ENCODE measurements at regions not wholly inside any gene's neighbourhood (a gene's known extent, or its start where the extent isn't known, plus 50 kb on each side); places are given as distances from the start of the nearest gene placed in this dataset.
"Not testable (repeated sequence)": the region's sequence is repeated elsewhere in the genome, so short reads cannot be mapped to it uniquely, and the experiment has no call there.

GRCh38 chr17:65291301-65291700 lies 154.1 kb downstream of the RGS9 start:
- H3K36me3 ChIP-seq (ENCODE audit: control insufficient read depth in 3 of 3, insufficient read depth in 3 of 3, low read length in 3 of 3); H3K4me1 ChIP-seq (ENCODE audit: control insufficient read depth in 3 of 3, insufficient read depth in 3 of 3, low read length in 3 of 3); H3K9me3 ChIP-seq (ENCODE audit: control insufficient read depth in 3 of 3, low read length in 3 of 3); H3K9ac ChIP-seq (ENCODE audit: low read depth in 1 of 3, low read length in 3 of 3); H3K27ac ChIP-seq (ENCODE audit: low read depth, low read length); H3K4me3 ChIP-seq (ENCODE audit: low read length in 3 of 3); H3K27me3 ChIP-seq (ENCODE audit: control insufficient read depth in 3 of 3, insufficient read depth in 3 of 3, low read length in 3 of 3): not testable (repeated sequence)

GRCh38 chr17:65290616-65291015 lies 153.4 kb downstream of the RGS9 start:
- H3K4me3 ChIP-seq (ENCODE audit: low read length in 3 of 3) = no peak overlapping the region

GRCh38 chr17:65290056-65290455 lies 152.9 kb downstream of the RGS9 start:
- Histone ChIP-seq H3K36me3 (ENCODE audit: control insufficient read depth in 3 of 3, insufficient read depth in 3 of 3, low read length in 3 of 3) (no peaks in the 10 kb centered on the region), H3K4me1 (ENCODE audit: control insufficient read depth in 3 of 3, insufficient read depth in 3 of 3, low read length in 3 of 3) (peaks cover 0 to 4% (median 0%) of the 10 kb centered on the region in 3 donors), H3K27me3 (ENCODE audit: control insufficient read depth in 3 of 3, insufficient read depth in 3 of 3, low read length in 3 of 3) (peaks cover 0 to 3% (median 0%) of the 10 kb centered on the region in 3 donors), H3K9ac (ENCODE audit: low read depth in 1 of 3, low read length in 3 of 3) (no peak overlapping the region), H3K9me3 (ENCODE audit: control insufficient read depth in 3 of 3, low read length in 3 of 3) (no peaks in the 10 kb centered on the region), H3K4me3 (ENCODE audit: low read length in 3 of 3) (no peak overlapping the region), H3K27ac (ENCODE audit: low read depth, low read length) (no peak overlapping the region)

More at GRCh38 chr17:65290616-65291015, 153.4 kb downstream of the RGS9 start:
- Histone ChIP-seq H3K9me3 (ENCODE audit: control insufficient read depth in 3 of 3, low read length in 3 of 3) (no peaks in the 10 kb centered on the region), H3K27me3 (ENCODE audit: control insufficient read depth in 3 of 3, insufficient read depth in 3 of 3, low read length in 3 of 3) (peaks cover 0 to 3% (median 0%) of the 10 kb centered on the region in 3 donors), H3K9ac (ENCODE audit: low read depth in 1 of 3, low read length in 3 of 3) (no peak overlapping the region), H3K36me3 (ENCODE audit: control insufficient read depth in 3 of 3, insufficient read depth in 3 of 3, low read length in 3 of 3) (no peaks in the 10 kb centered on the region), H3K4me1 (ENCODE audit: control insufficient read depth in 3 of 3, insufficient read depth in 3 of 3, low read length in 3 of 3) (peaks cover 0 to 4% (median 0%) of the 10 kb centered on the region in 3 donors), H3K27ac (ENCODE audit: low read depth, low read length) (no peak overlapping the region)

- Histone ChIP-seq H3K4me3 (ENCODE audit: low read length in 3 of 3) (no peak overlapping the region), H3K36me3 (ENCODE audit: control insufficient read depth in 3 of 3, insufficient read depth in 3 of 3, low read length in 3 of 3) (no peaks in the 10 kb centered on the region), H3K27ac (ENCODE audit: low read depth, low read length) (no peak overlapping the region), H3K27me3 (ENCODE audit: control insufficient read depth in 3 of 3, insufficient read depth in 3 of 3, low read length in 3 of 3) (peaks cover 0 to 3% (median 0%) of the 10 kb centered on the region in 3 donors), H3K9me3 (ENCODE audit: control insufficient read depth in 3 of 3, low read length in 3 of 3) (peaks cover 0 to 5% (median 0%) of the 10 kb centered on the region in 3 donors), H3K4me1 (ENCODE audit: control insufficient read depth in 3 of 3, insufficient read depth in 3 of 3, low read length in 3 of 3) (no peaks in the 10 kb centered on the region), H3K9ac (ENCODE audit: low read depth in 1 of 3, low read length in 3 of 3) (no peak overlapping the region)
These were observed 149.9 kb downstream of the RGS9 start for GRCh38 chr17:65287040-65287439.

- Histone ChIP-seq H3K27me3 (ENCODE audit: control insufficient read depth in 3 of 3, insufficient read depth in 3 of 3, low read length in 3 of 3) (peaks cover 0 to 5% (median 2%) of the 10 kb centered on the region in 3 donors), H3K9ac (ENCODE audit: low read depth in 1 of 3, low read length in 3 of 3) (no peak overlapping the region), H3K4me1 (ENCODE audit: control insufficient read depth in 3 of 3, insufficient read depth in 3 of 3, low read length in 3 of 3) (no peaks in the 10 kb centered on the region), H3K4me3 (ENCODE audit: low read length in 3 of 3) (no peak overlapping the region), H3K9me3 (ENCODE audit: control insufficient read depth in 3 of 3, low read length in 3 of 3) (peaks cover 0 to 5% (median 0%) of the 10 kb centered on the region in 3 donors), H3K27ac (ENCODE audit: low read depth, low read length) (no peak overlapping the region), H3K36me3 (ENCODE audit: control insufficient read depth in 3 of 3, insufficient read depth in 3 of 3, low read length in 3 of 3) (no peaks in the 10 kb centered on the region)
These were observed 146.5 kb downstream of the RGS9 start for GRCh38 chr17:65283704-65284103.

- no peak overlapping the region for H3K9ac ChIP-seq (ENCODE audit: low read depth in 1 of 3, low read length in 3 of 3)
- H3K9me3 ChIP-seq (ENCODE audit: control insufficient read depth in 3 of 3, low read length in 3 of 3) = peaks cover 0 to 5% (median 0%) of the 10 kb centered on the region in 3 donors
- no peak overlapping the region for H3K4me3 ChIP-seq (ENCODE audit: low read length in 3 of 3)
- H3K36me3 ChIP-seq (ENCODE audit: control insufficient read depth in 3 of 3, insufficient read depth in 3 of 3, low read length in 3 of 3) = no peaks in the 10 kb centered on the region
- no peak overlapping the region for H3K27ac ChIP-seq (ENCODE audit: low read depth, low read length)
- H3K4me1 ChIP-seq (ENCODE audit: control insufficient read depth in 3 of 3, insufficient read depth in 3 of 3, low read length in 3 of 3) = no peaks in the 10 kb centered on the region
- peaks cover 12 to 15% (median 12%) of the 10 kb centered on the region in 3 donors for H3K27me3 ChIP-seq (ENCODE audit: control insufficient read depth in 3 of 3, insufficient read depth in 3 of 3, low read length in 3 of 3)
These were observed 142.3 kb downstream of the RGS9 start for GRCh38 chr17:65279456-65279855.

- H3K4me3 ChIP-seq (ENCODE audit: low read length in 3 of 3) = no peak overlapping the region
- H3K9me3 ChIP-seq (ENCODE audit: control insufficient read depth in 3 of 3, low read length in 3 of 3) = peaks cover 0 to 5% (median 0%) of the 10 kb centered on the region in 3 donors
- H3K27me3 ChIP-seq (ENCODE audit: control insufficient read depth in 3 of 3, insufficient read depth in 3 of 3, low read length in 3 of 3) = peaks cover 12 to 15% (median 12%) of the 10 kb centered on the region in 3 donors
- no peaks in the 10 kb centered on the region for H3K4me1 ChIP-seq (ENCODE audit: control insufficient read depth in 3 of 3, insufficient read depth in 3 of 3, low read length in 3 of 3)
- no peak overlapping the region for H3K9ac ChIP-seq (ENCODE audit: low read depth in 1 of 3, low read length in 3 of 3)
- H3K27ac ChIP-seq (ENCODE audit: low read depth, low read length) = no peak overlapping the region
- no peaks in the 10 kb centered on the region for H3K36me3 ChIP-seq (ENCODE audit: control insufficient read depth in 3 of 3, insufficient read depth in 3 of 3, low read length in 3 of 3)
These were observed 141.6 kb downstream of the RGS9 start for GRCh38 chr17:65278820-65279184.

- H3K27ac ChIP-seq (ENCODE audit: low read depth, low read length) = no peak overlapping the region
- peaks cover 12 to 15% (median 12%) of the 10 kb centered on the region in 3 donors for H3K27me3 ChIP-seq (ENCODE audit: control insufficient read depth in 3 of 3, insufficient read depth in 3 of 3, low read length in 3 of 3)
- H3K9ac ChIP-seq (ENCODE audit: low read depth in 1 of 3, low read length in 3 of 3) = no peak overlapping the region
- no peaks in the 10 kb centered on the region for H3K36me3 ChIP-seq (ENCODE audit: control insufficient read depth in 3 of 3, insufficient read depth in 3 of 3, low read length in 3 of 3)
- H3K4me1 ChIP-seq (ENCODE audit: control insufficient read depth in 3 of 3, insufficient read depth in 3 of 3, low read length in 3 of 3) = no peaks in the 10 kb centered on the region
- peaks cover 0 to 3% (median 0%) of the 10 kb centered on the region in 3 donors for H3K9me3 ChIP-seq (ENCODE audit: control insufficient read depth in 3 of 3, low read length in 3 of 3)
- no peak overlapping the region for H3K4me3 ChIP-seq (ENCODE audit: low read length in 3 of 3)
These were observed 141.1 kb downstream of the RGS9 start for GRCh38 chr17:65278050-65278819.

GRCh38 chr17:65277576-65277975 lies 140.4 kb downstream of the RGS9 start:
- Histone ChIP-seq H3K27ac (ENCODE audit: low read depth, low read length) (no peak overlapping the region), H3K27me3 (ENCODE audit: control insufficient read depth in 3 of 3, insufficient read depth in 3 of 3, low read length in 3 of 3) (peaks cover 12 to 15% (median 12%) of the 10 kb centered on the region in 3 donors), H3K4me3 (ENCODE audit: low read length in 3 of 3) (no peak overlapping the region), H3K9ac (ENCODE audit: low read depth in 1 of 3, low read length in 3 of 3) (no peak overlapping the region), H3K9me3 (ENCODE audit: control insufficient read depth in 3 of 3, low read length in 3 of 3) (no peaks in the 10 kb centered on the region), H3K36me3 (ENCODE audit: control insufficient read depth in 3 of 3, insufficient read depth in 3 of 3, low read length in 3 of 3) (no peaks in the 10 kb centered on the region), H3K4me1 (ENCODE audit: control insufficient read depth in 3 of 3, insufficient read depth in 3 of 3, low read length in 3 of 3) (no peaks in the 10 kb centered on the region)
